Neural crest cell (in vitro differentiated cells): ENCODE measurements at regions not wholly inside any gene's neighbourhood (a gene's known extent, or its start where the extent isn't known, plus 50 kb on each side); places are given as distances from the start of the nearest gene placed in this dataset.

Experiments used
- DNase-seq: peaks from one replicate; pipeline ENCODE4 v3.0.0; 2021; ENCODE audit warnings: low read depth, mixed read lengths, low spot score
- H3K27ac Mint-ChIP-seq: one replicate; pipeline ENCODE4 v1.8.0; 2021; ENCODE audit warnings: mild to moderate bottlenecking, mixed read lengths; ENCODE audit not compliant: unreplicated experiment
- H3K27me3 Mint-ChIP-seq: 2 replicates; pipeline ENCODE4 v1.8.0; 2021; ENCODE audit warnings: low read depth, mild to moderate bottlenecking, mixed read lengths
- H3K36me3 Mint-ChIP-seq: 2 replicates; pipeline ENCODE4 v1.8.0; 2021; ENCODE audit warnings: low read depth, mild to moderate bottlenecking, mixed read lengths
- H3K4me1 Mint-ChIP-seq: 2 replicates; pipeline ENCODE4 v1.8.0; 2021; ENCODE audit warnings: mixed read lengths
- H3K4me3 Mint-ChIP-seq: one replicate; pipeline ENCODE4 v1.8.0; 2021; ENCODE audit warnings: mild to moderate bottlenecking, mixed read lengths
- H3K9me3 Mint-ChIP-seq: 2 replicates; pipeline ENCODE4 v1.8.0; 2021; ENCODE audit warnings: mixed read lengths
- TF ChIP-seq, protein P1 (sequence below): fragments of 200-600 bp; sonication (generic); conservative IDR thresholded peaks from 2 replicates; pipeline ENCODE4 v1.5.0; 2021; ENCODE audit warnings: antibody characterized with exemption, mild to moderate bottlenecking

DNA sequence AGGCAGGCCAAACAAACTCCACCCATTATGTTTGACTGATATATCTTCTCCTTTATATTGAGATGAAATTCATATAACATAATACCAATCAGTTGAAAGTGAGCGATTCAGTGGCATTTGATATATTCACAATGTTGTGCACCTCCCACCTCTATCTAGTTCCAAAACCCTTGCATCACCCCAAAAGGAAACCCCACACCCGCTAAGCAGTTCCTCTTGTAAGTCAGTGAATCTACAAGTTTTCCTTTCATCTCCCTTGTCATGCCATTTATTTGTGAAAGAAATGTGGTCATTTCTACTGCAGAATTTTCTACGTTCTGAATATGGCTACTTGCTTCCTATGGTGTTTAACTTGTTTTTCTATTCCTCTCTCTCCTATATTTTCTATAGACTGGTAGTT, 99.4 kb upstream of the PTPN3 start:
- Mint-ChIP-seq H3K4me3 (no peak overlapping the region), H3K9me3 (no peaks in the 10 kb centered on the region)

DNA sequence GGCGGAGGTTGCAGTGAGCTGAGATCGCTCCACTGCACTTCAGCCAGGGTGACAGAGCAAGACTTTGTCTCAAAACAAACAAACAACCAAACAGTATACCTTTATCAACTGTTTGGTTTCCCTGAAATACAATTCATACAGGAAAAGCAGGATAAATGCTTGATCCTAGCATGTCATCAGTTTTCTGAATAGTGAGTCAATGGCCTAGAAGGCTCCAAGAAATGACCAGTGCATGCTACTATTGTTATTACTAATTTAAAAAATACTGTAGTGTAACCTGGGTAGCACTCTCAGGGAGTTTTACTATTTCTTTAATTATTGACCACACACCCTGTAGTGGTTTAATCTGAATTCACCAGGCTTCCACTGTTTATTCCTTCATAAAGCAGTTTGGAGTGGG, 101.0 kb upstream of the PTPN3 start:
- no peak overlapping the region for H3K27ac Mint-ChIP-seq
- H3K27me3 Mint-ChIP-seq: no peaks in the 10 kb centered on the region
- no peak for DNase-seq
- no peaks in the 10 kb centered on the region for H3K9me3 Mint-ChIP-seq
- TF ChIP-seq, protein P1, sequence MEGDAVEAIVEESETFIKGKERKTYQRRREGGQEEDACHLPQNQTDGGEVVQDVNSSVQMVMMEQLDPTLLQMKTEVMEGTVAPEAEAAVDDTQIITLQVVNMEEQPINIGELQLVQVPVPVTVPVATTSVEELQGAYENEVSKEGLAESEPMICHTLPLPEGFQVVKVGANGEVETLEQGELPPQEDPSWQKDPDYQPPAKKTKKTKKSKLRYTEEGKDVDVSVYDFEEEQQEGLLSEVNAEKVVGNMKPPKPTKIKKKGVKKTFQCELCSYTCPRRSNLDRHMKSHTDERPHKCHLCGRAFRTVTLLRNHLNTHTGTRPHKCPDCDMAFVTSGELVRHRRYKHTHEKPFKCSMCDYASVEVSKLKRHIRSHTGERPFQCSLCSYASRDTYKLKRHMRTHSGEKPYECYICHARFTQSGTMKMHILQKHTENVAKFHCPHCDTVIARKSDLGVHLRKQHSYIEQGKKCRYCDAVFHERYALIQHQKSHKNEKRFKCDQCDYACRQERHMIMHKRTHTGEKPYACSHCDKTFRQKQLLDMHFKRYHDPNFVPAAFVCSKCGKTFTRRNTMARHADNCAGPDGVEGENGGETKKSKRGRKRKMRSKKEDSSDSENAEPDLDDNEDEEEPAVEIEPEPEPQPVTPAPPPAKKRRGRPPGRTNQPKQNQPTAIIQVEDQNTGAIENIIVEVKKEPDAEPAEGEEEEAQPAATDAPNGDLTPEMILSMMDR: no peak
- no peaks in the 10 kb centered on the region for H3K36me3 Mint-ChIP-seq
- no peaks in the 10 kb centered on the region for H3K4me1 Mint-ChIP-seq
- H3K4me3 Mint-ChIP-seq: no peak overlapping the region

More for the DNA sequence above, 99.4 kb upstream of the PTPN3 start:
- no peaks in the 10 kb centered on the region for H3K27me3 Mint-ChIP-seq
- H3K4me1 Mint-ChIP-seq: no peaks in the 10 kb centered on the region
- H3K36me3 Mint-ChIP-seq: no peaks in the 10 kb centered on the region
- H3K27ac Mint-ChIP-seq: no peak overlapping the region
- TF ChIP-seq, protein P1: no peak
- no peak for DNase-seq

DNA sequence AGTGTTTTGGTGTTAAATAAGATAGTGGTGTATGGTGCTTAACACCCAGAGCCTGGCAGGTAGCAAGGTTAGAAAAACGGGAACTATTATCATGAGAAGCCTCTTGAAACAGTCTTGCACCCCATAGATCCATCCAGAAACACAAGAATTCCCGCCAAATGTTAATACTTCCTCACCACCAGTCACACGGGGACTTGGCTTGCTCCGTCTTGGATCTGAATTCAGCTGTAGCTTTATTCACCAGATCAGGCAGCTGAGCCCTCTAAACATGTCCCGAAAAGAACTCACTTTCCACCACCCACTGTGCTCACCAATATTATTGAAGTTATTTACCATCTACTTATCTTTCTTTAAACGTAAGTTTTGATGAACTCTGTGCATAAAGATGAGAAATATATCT, 101.6 kb upstream of the PTPN3 start:
- TF ChIP-seq, protein P1: no peak
- Mint-ChIP-seq H3K36me3 (no peaks in the 10 kb centered on the region), H3K4me3 (no peak overlapping the region), H3K27me3 (no peaks in the 10 kb centered on the region), H3K27ac (no peak overlapping the region), H3K9me3 (no peaks in the 10 kb centered on the region), H3K4me1 (no peaks in the 10 kb centered on the region)
- DNase-seq: no peak

DNA sequence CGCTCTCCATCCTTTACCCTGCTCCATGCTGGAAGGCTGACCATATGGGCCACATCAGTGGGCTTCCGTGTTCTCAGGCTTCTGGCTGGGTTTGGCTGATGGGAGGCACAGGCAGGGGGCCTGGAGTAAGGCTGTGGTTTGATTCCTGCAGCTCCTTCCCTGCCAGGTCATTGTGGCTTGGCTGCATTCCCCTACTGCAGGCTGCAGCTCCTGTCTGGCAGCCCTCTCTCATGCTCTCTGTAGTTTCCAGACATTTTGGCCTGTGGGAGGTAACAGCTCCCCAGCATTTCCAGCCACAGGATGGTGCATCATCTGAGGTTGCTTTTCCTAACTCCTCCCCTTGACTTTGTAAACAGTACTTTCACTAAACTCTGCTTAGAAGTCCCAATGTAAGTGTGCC, 102.0 kb upstream of the PTPN3 start:
- H3K4me1 Mint-ChIP-seq: no peaks in the 10 kb centered on the region
- H3K9me3 Mint-ChIP-seq: no peaks in the 10 kb centered on the region
- no peaks in the 10 kb centered on the region for H3K27me3 Mint-ChIP-seq
- no peak for DNase-seq
- TF ChIP-seq, protein P1: no peak
- no peaks in the 10 kb centered on the region for H3K36me3 Mint-ChIP-seq
- no peak overlapping the region for H3K4me3 Mint-ChIP-seq
- H3K27ac Mint-ChIP-seq: no peak overlapping the region

DNA sequence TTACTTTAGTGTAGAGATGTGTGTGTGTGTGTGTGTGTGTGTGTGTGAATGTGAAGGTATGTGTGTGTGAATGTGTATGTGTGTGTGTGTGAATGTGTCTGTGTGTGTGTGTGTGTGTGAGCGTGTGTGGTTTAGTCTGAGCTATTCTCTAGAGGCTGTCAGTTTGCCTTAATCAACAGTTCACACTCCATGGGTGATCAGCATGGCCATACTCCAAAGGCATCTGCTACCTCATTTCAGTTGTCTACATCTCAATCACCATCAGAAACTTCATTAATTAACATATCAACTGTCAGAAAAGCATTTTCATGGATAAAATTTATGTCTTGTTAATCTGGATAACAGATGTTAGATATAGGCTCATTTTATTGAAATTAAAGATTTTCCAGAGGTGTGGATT, 103.1 kb upstream of the PTPN3 start:
- Mint-ChIP-seq H3K27me3 (no peaks in the 10 kb centered on the region), H3K36me3 (no peaks in the 10 kb centered on the region), H3K4me1 (no peaks in the 10 kb centered on the region), H3K4me3 (no peak overlapping the region), H3K27ac (no peak overlapping the region), H3K9me3 (peaks cover 4% of the 10 kb centered on the region)
- no peak for DNase-seq
- TF ChIP-seq, protein P1: no peak

DNA sequence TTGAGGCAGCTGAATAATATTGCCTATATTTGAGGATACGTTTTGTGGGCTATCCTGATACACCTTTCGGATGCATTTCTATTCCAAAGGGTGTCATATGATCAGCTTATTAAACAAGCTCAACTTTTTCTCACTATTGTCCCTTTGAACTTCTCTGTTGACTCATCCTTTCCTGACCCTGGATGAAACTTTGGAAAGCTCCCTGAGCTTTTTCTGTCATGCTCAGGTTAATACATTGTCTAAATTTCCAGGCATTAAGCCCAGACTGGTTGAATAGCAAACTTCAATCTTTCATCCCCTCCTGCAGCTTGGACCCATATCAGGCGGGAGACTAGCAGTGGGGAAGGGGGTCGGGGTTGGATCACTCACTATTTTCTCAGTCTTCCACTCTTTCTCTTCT, 104.9 kb upstream of the PTPN3 start:
- Mint-ChIP-seq H3K9me3 (peaks cover 4% of the 10 kb centered on the region), H3K4me1 (no peaks in the 10 kb centered on the region), H3K36me3 (no peaks in the 10 kb centered on the region), H3K27me3 (no peaks in the 10 kb centered on the region), H3K4me3 (no peak overlapping the region), H3K27ac (no peak overlapping the region)
- DNase-seq: no peak
- TF ChIP-seq, protein P1: no peak
